ENCODE measurements at regions not wholly inside any gene's neighbourhood (a gene's known extent, or its start where the extent isn't known, plus 50 kb on each side); places are given as distances from the start of the nearest gene placed in this dataset.

GRCh38 chr16:63301349-63301748, 1265.1 kb upstream of the CDH8 start:
- no peak for TF ChIP-seq POLR2A (IDR thresholded peaks at IDR 0.05)
- TF ChIP-seq CTCF (IDR thresholded peaks at IDR 0.05) = no peak
